HPDE6-E6E7 (cell line): ENCODE measurements at regions not wholly inside any gene's neighbourhood (a gene's known extent, or its start where the extent isn't known, plus 50 kb on each side); places are given as distances from the start of the nearest gene placed in this dataset.
"Not testable (repeated sequence)": the region's sequence is repeated elsewhere in the genome, so short reads cannot be mapped to it uniquely, and the experiment has no call there.

Experiments used
- DNase-seq: peaks from one replicate; pipeline ENCODE4 v3.0.0; 2011; ENCODE audit warnings: missing footprints; ENCODE audit errors: extremely low spot score

- DNase-seq: no peak
Observed at GRCh38 chr6:56806368-56806767, 148.5 kb upstream of the BEND6 start.

- DNase-seq: peak; percentile 13
Observed at GRCh38 chr6:56804996-56805395, 149.9 kb upstream of the BEND6 start.

- no peak for DNase-seq
Observed at GRCh38 chr6:56803594-56803993, 151.3 kb upstream of the BEND6 start.

GRCh38 chr6:56802584-56802983 lies 152.3 kb upstream of the BEND6 start:
- no peak for DNase-seq

GRCh38 chr6:56799989-56800388 lies 154.9 kb upstream of the BEND6 start:
- no peak for DNase-seq

GRCh38 chr6:56798163-56798562 lies 155.5 kb upstream of the DST start:
- DNase-seq: no peak

- peak; percentile 10 for DNase-seq
Observed at GRCh38 chr6:56796196-56796532, 153.5 kb upstream of the DST start.

GRCh38 chr6:56795466-56796195 lies 152.9 kb upstream of the DST start:
- no peak for DNase-seq

- DNase-seq: no peak
Observed at GRCh38 chr6:56794421-56794820, 151.7 kb upstream of the DST start.

- DNase-seq: no peak
Observed at GRCh38 chr6:56793938-56794337, 151.2 kb upstream of the DST start.

GRCh38 chr6:56790414-56790813 lies 147.7 kb upstream of the DST start:
- no peak for DNase-seq

GRCh38 chr6:56789879-56790278 lies 147.2 kb upstream of the DST start:
- DNase-seq: no peak

- DNase-seq: no peak
Observed at GRCh38 chr6:56789342-56789741, 146.7 kb upstream of the DST start.

GRCh38 chr6:56787209-56787608 lies 144.5 kb upstream of the DST start:
- no peak for DNase-seq

- no peak for DNase-seq
Observed at GRCh38 chr6:56786256-56786655, 143.6 kb upstream of the DST start.

GRCh38 chr6:56785536-56785935 lies 142.8 kb upstream of the DST start:
- DNase-seq: not testable (repeated sequence)

GRCh38 chr6:56780109-56780508 lies 137.4 kb upstream of the DST start:
- DNase-seq: not testable (repeated sequence)

GRCh38 chr6:56778503-56778902 lies 135.8 kb upstream of the DST start:
- DNase-seq: not testable (repeated sequence)

GRCh38 chr6:56775498-56776166 lies 132.9 kb upstream of the DST start:
- no peak for DNase-seq

- DNase-seq: peak; percentile 49
Observed at GRCh38 chr6:56772737-56773184, 130.1 kb upstream of the DST start.

GRCh38 chr6:56771929-56772607 lies 129.4 kb upstream of the DST start:
- no peak for DNase-seq

- no peak for DNase-seq
Observed at GRCh38 chr6:56771189-56771588, 128.5 kb upstream of the DST start.

GRCh38 chr6:56770011-56770520 lies 127.4 kb upstream of the DST start:
- DNase-seq: no peak
